GM12873 (cell line): ENCODE measurements at regions not wholly inside any gene's neighbourhood (a gene's known extent, or its start where the extent isn't known, plus 50 kb on each side); places are given as distances from the start of the nearest gene placed in this dataset.

Source experiments
- CTCF ChIP-seq: IDR thresholded peaks from 2 replicates; pipeline ENCODE4 v1.5.1; 2012; ENCODE audit warnings: low read depth, mild to moderate bottlenecking, moderate library complexity, low read length, control low read depth; ENCODE audit not compliant: insufficient read depth; ENCODE audit errors: missing control alignments

GRCh38 chr9:88724331-88724730, 189.4 kb downstream of the NXNL2 start:
- no peak for TF ChIP-seq CTCF

- TF ChIP-seq CTCF, result no peak
These were observed 190.5 kb downstream of the NXNL2 start for GRCh38 chr9:88725300-88726019.

GRCh38 chr9:88726803-88727202, 191.8 kb downstream of the NXNL2 start:
- no peak for TF ChIP-seq CTCF

- TF ChIP-seq CTCF, result no peak
These were observed 195.8 kb downstream of the NXNL2 start for GRCh38 chr9:88730780-88731179.

GRCh38 chr9:88732128-88732527, 197.2 kb downstream of the NXNL2 start:
- no peak for TF ChIP-seq CTCF

GRCh38 chr9:88733651-88734421, 198.9 kb downstream of the NXNL2 start:
- no peak for TF ChIP-seq CTCF

- no peak for TF ChIP-seq CTCF
These were observed 199.5 kb downstream of the NXNL2 start for GRCh38 chr9:88734527-88734926.
